ENCODE measurements at regions not wholly inside any gene's neighbourhood (a gene's known extent, or its start where the extent isn't known, plus 50 kb on each side); places are given as distances from the start of the nearest gene placed in this dataset.

- DNase-seq (ENCODE audit: low read depth in 4 of 4, low spot score in 3 of 4): no peak
Measured at GRCh38 chr5:157911568-157911967, 52.6 kb upstream of the CLINT1 start.

Measured in left renal pelvis (tissue), 4 donors.